Keratinocyte (primary cell): ENCODE measurements at regions not wholly inside any gene's neighbourhood (a gene's known extent, or its start where the extent isn't known, plus 50 kb on each side); places are given as distances from the start of the nearest gene placed in this dataset.

Experiments
- DNase-seq: peaks from one replicate; pipeline ENCODE4 v3.0.0-alpha.2; 2011; ENCODE audit warnings: low read depth, missing footprints, low spot score
- FAIRE-seq: peaks from 2 replicates; lab custom pipeline; 2011; peaks lifted over from hg19 to GRCh38; lab: Jason Lieb, UNC
- H2AFZ ChIP-seq: 2 replicates; pipeline ENCODE4 v1.6.0; 2012; ENCODE audit warnings: low read length, control low read depth, inconsistent platforms; ENCODE audit not compliant: control insufficient read depth
- H3K27ac ChIP-seq: 2 replicates; pipeline ENCODE4 v1.5.1; 2011; ENCODE audit warnings: low read length; ENCODE audit not compliant: control insufficient read depth, insufficient read depth
- H3K27me3 ChIP-seq: 3 replicates; pipeline ENCODE4 v1.6.0; 2011; ENCODE audit warnings: low read length; ENCODE audit not compliant: control insufficient read depth, insufficient read depth; ENCODE audit errors: extremely low read depth
- H3K36me3 ChIP-seq, 2 experiments: 2 replicates in 1 of 2; 3 replicates in 1 of 2; pipeline ENCODE4 v1.5.1; 2011; ENCODE audit warnings: low read length in 2 of 2, mild to moderate bottlenecking in 1 of 2; ENCODE audit not compliant: control insufficient read depth in 2 of 2, insufficient read depth in 2 of 2; ENCODE audit errors: extremely low read depth in 1 of 2
- H3K4me1 ChIP-seq: 3 replicates; pipeline ENCODE4 v1.5.1; 2011; ENCODE audit warnings: low read length; ENCODE audit not compliant: control insufficient read depth, insufficient read depth; ENCODE audit errors: extremely low read depth
- H3K4me2 ChIP-seq: 3 replicates; pipeline ENCODE4 v1.6.0; 2011; ENCODE audit warnings: low read depth, low read length; ENCODE audit not compliant: control insufficient read depth, insufficient read depth; ENCODE audit errors: extremely low read depth
- H3K4me3 ChIP-seq, 3 experiments: fragments of 200-600 bp in 1 of 3; sonication (generic) in 1 of 3; 2 replicates in 2 of 3; 3 replicates in 1 of 3; pipeline ENCODE4 v1.5.1; 2011 to 2016; ENCODE audit warnings: low read length in 3 of 3, mild to moderate bottlenecking in 3 of 3, control low read depth in 2 of 3, inconsistent platforms in 1 of 3, low read depth in 1 of 3, mixed read lengths in 1 of 3, mixed run types in 1 of 3, moderate library complexity in 1 of 3; ENCODE audit not compliant: control insufficient read depth in 2 of 3, insufficient read depth in 2 of 3; ENCODE audit errors: extremely low read depth in 1 of 3
- H3K79me2 ChIP-seq: 2 replicates; pipeline ENCODE4 v1.6.0; 2012; ENCODE audit warnings: low read length; ENCODE audit not compliant: control insufficient read depth, insufficient read depth
- H3K9ac ChIP-seq: 3 replicates; pipeline ENCODE4 v1.6.0; 2011; ENCODE audit warnings: low read length; ENCODE audit not compliant: control insufficient read depth, insufficient read depth; ENCODE audit errors: extremely low read depth
- H3K9me1 ChIP-seq: 3 replicates; pipeline ENCODE4 v1.6.0; 2011; ENCODE audit warnings: low read length; ENCODE audit not compliant: control insufficient read depth, insufficient read depth; ENCODE audit errors: extremely low read depth
- H3K9me3 ChIP-seq: 2 replicates; pipeline ENCODE4 v1.5.1; 2012; ENCODE audit warnings: low read depth, low read length; ENCODE audit not compliant: control insufficient read depth
- H4K20me1 ChIP-seq: 3 replicates; pipeline ENCODE4 v1.6.0; 2011; ENCODE audit warnings: low read length; ENCODE audit not compliant: control insufficient read depth, insufficient read depth; ENCODE audit errors: extremely low read depth
- EZH2 ChIP-seq: IDR thresholded peaks from one replicate; pipeline ENCODE4 v1.6.1; 2012; ENCODE audit warnings: inconsistent platforms, mild to moderate bottlenecking, low read length, moderate library complexity
- dilution Hi-C: fragments of 300-500 bp; cut with MboI; formaldehyde crosslinking; loops from one replicate; pipeline ENCODE4 v1.7.0; 2020; ENCODE audit warnings: low sequenced_read_pairs; ENCODE audit not compliant: extremely low pct_ligation_motif_present
- TF ChIP-seq, protein P1 (sequence below), 3 experiments: IDR thresholded peaks in 1 of 3; conservative IDR thresholded peaks in 1 of 3; optimal IDR thresholded peaks in 1 of 3; 2 replicates in 2 of 3; 3 replicates in 1 of 3; pipeline versions ENCODE3 to v1.5.1; 2011; ENCODE audit warnings: low read length in 3 of 3, mild to moderate bottlenecking in 3 of 3, moderate library complexity in 2 of 3, control low read depth in 1 of 3, inconsistent platforms in 1 of 3; ENCODE audit not compliant: insufficient read depth in 2 of 3; ENCODE audit errors: extremely low read depth in 1 of 3

DNA sequence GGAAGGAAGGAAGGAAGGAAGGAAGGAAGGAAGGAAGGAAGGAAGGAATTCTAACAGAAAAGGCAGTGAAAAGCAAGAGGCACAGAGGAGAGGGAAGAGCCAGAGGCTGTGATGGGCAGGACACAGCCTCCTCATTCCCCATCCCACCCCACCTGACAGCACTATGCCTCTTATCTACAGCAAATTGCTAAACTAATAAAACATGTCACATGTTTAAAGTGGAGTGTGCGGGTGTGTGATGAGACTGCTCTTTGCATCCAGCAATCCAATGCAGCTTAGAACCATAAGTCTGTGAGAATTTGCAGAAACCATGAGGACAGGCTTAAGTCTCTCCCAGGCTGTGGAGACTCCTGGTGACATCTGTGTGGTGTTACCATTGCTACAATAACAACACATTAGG, 108.4 kb upstream of the ALK start:
- H3K4me2 ChIP-seq = no peak overlapping the region
- no peaks in the 10 kb centered on the region for H3K79me2 ChIP-seq
- H2AFZ ChIP-seq = no peak overlapping the region
- no peak overlapping the region for H3K9ac ChIP-seq
- H3K27me3 ChIP-seq = peaks cover 6% of the 10 kb centered on the region
- no peaks in the 10 kb centered on the region for H3K9me1 ChIP-seq
- dilution Hi-C loops = no loop called here
- TF ChIP-seq, protein P1, sequence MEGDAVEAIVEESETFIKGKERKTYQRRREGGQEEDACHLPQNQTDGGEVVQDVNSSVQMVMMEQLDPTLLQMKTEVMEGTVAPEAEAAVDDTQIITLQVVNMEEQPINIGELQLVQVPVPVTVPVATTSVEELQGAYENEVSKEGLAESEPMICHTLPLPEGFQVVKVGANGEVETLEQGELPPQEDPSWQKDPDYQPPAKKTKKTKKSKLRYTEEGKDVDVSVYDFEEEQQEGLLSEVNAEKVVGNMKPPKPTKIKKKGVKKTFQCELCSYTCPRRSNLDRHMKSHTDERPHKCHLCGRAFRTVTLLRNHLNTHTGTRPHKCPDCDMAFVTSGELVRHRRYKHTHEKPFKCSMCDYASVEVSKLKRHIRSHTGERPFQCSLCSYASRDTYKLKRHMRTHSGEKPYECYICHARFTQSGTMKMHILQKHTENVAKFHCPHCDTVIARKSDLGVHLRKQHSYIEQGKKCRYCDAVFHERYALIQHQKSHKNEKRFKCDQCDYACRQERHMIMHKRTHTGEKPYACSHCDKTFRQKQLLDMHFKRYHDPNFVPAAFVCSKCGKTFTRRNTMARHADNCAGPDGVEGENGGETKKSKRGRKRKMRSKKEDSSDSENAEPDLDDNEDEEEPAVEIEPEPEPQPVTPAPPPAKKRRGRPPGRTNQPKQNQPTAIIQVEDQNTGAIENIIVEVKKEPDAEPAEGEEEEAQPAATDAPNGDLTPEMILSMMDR (optimal IDR thresholded peaks at IDR 0.05 in 1 of 3, IDR thresholded peaks at IDR 0.05 in 1 of 3, conservative IDR thresholded peaks at IDR 0.05 in 1 of 3; ENCODE audit: extremely low read depth in 1 of 3, insufficient read depth in 2 of 3, low read length in 3 of 3) = no peak
- TF ChIP-seq EZH2 = no peak
- H3K9me3 ChIP-seq = no peaks in the 10 kb centered on the region
- DNase-seq (no peak), FAIRE-seq (no peak)
- no peak overlapping the region for H3K27ac ChIP-seq
- H3K4me3 ChIP-seq = no peak overlapping the region
- peaks cover 13% of the 10 kb centered on the region for H3K4me1 ChIP-seq
- H4K20me1 ChIP-seq = no peaks in the 10 kb centered on the region
- no peaks in the 10 kb centered on the region for H3K36me3 ChIP-seq

DNA sequence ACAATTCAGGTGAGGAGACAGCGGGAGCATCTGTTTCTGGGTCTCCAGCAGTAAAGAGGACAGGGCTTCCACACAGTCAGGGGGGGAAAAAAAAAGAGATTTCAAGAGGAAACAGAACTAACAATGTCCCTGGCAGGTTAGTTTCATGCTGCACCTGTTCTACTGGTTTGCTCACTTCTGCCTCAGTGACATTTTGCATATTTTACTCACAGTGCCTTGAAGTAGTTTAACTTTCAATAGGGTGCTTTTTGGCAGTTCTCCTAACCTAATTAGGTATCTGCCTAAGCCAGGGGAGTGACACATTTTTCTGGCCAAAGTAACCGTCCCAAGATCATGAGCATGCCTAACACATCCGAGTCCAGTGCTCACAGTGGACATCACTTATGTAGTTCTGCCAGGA, 109.0 kb upstream of the ALK start:
- H3K4me3 ChIP-seq = no peak overlapping the region
- H3K36me3 ChIP-seq = no peaks in the 10 kb centered on the region
- peaks cover 6% of the 10 kb centered on the region for H3K27me3 ChIP-seq
- FAIRE-seq = peak; percentile 17
- no peaks in the 10 kb centered on the region for H3K79me2 ChIP-seq
- H3K4me1 ChIP-seq = peaks cover 13% of the 10 kb centered on the region
- no peak for DNase-seq
- no peaks in the 10 kb centered on the region for H3K9me3 ChIP-seq
- no peak overlapping the region for H3K27ac ChIP-seq
- H4K20me1 ChIP-seq = no peaks in the 10 kb centered on the region
- dilution Hi-C loops = no loop called here
- H3K9ac ChIP-seq = no peak overlapping the region
- no peak overlapping the region for H3K4me2 ChIP-seq
- H3K9me1 ChIP-seq = no peaks in the 10 kb centered on the region
- no peak overlapping the region for H2AFZ ChIP-seq
- no peak for TF ChIP-seq EZH2
- TF ChIP-seq, protein P1 (optimal IDR thresholded peaks at IDR 0.05 in 1 of 3, IDR thresholded peaks at IDR 0.05 in 1 of 3, conservative IDR thresholded peaks at IDR 0.05 in 1 of 3; ENCODE audit: extremely low read depth in 1 of 3, insufficient read depth in 2 of 3, low read length in 3 of 3) = no peak
